Endodermal cell (in vitro differentiated cells): ENCODE measurements at regions not wholly inside any gene's neighbourhood (a gene's known extent, or its start where the extent isn't known, plus 50 kb on each side); places are given as distances from the start of the nearest gene placed in this dataset.
"Not testable (repeated sequence)": the region's sequence is repeated elsewhere in the genome, so short reads cannot be mapped to it uniquely, and the experiment has no call there.

Experiments
- DNase-seq: peaks from one replicate; pipeline ENCODE4 v3.0.0-alpha.2; 2017
- H3K27ac ChIP-seq: 2 replicates; pipeline ENCODE4 v1.5.1; 2013; ENCODE audit warnings: mild to moderate bottlenecking, low read depth, low read length, moderate library complexity
- H3K27me3 ChIP-seq: 2 replicates; pipeline ENCODE4 v1.6.1; 2013; ENCODE audit warnings: mild to moderate bottlenecking, low read length, moderate library complexity; ENCODE audit not compliant: insufficient read depth, control insufficient read depth, poor library complexity, severe bottlenecking
- H3K36me3 ChIP-seq: 2 replicates; pipeline ENCODE4 v1.7.0; 2013; ENCODE audit warnings: mild to moderate bottlenecking, low read length, moderate library complexity; ENCODE audit not compliant: control insufficient read depth, insufficient read depth
- H3K4me1 ChIP-seq: one replicate; pipeline ENCODE4 v1.7.0; 2013; ENCODE audit warnings: low read length; ENCODE audit not compliant: control insufficient read depth, insufficient read depth
- H3K4me3 ChIP-seq: 2 replicates; pipeline ENCODE4 v1.5.1; 2013; ENCODE audit warnings: mild to moderate bottlenecking, low read length, moderate library complexity
- H3K9ac ChIP-seq: 2 replicates; pipeline ENCODE4 v1.6.1; 2013; ENCODE audit warnings: mild to moderate bottlenecking, low read length, moderate library complexity; ENCODE audit not compliant: poor library complexity, severe bottlenecking; ENCODE audit errors: extremely low read depth
- H3K9me3 ChIP-seq: 2 replicates; pipeline ENCODE4 v1.6.1; 2013; ENCODE audit warnings: mild to moderate bottlenecking, low read length, moderate library complexity; ENCODE audit not compliant: control insufficient read depth
- H3K27ac Mint-ChIP-seq: 2 replicates; pipeline ENCODE4 v1.8.0; 2020; ENCODE audit warnings: mixed read lengths
- H3K27me3 Mint-ChIP-seq: 2 replicates; pipeline ENCODE4 v1.8.0; 2021; ENCODE audit warnings: mild to moderate bottlenecking, mixed read lengths; ENCODE audit not compliant: insufficient read depth
- H3K36me3 Mint-ChIP-seq: 2 replicates; pipeline ENCODE4 v1.8.0; 2020; ENCODE audit warnings: low read depth, mixed read lengths
- H3K4me1 Mint-ChIP-seq: 2 replicates; pipeline ENCODE4 v1.8.0; 2020; ENCODE audit warnings: mixed read lengths
- H3K4me3 Mint-ChIP-seq: 2 replicates; pipeline ENCODE4 v1.8.0; 2020; ENCODE audit warnings: mild to moderate bottlenecking, moderate library complexity, mixed read lengths
- H3K9me3 Mint-ChIP-seq: 2 replicates; pipeline ENCODE4 v1.8.0; 2020; ENCODE audit warnings: mild to moderate bottlenecking, mixed read lengths
- WGBS, 2 experiments: methylation state at CpG; one replicate each; pipeline versions ENCODE4 v1.1.5 to v1.1.7; 2013; ENCODE audit warnings: missing lambda C conversion rate in 2 of 2, mixed read lengths in 1 of 2; ENCODE audit not compliant: insufficient coverage in 1 of 2, insufficient read length in 1 of 2; 5-methylcytosine and 5-hydroxymethylcytosine counted together
- TF ChIP-seq, protein P1 (sequence below): fragments of 200-600 bp; sonication (generic); conservative IDR thresholded peaks from 2 replicates; pipeline ENCODE4 v1.5.0; 2021; ENCODE audit warnings: antibody characterized with exemption, mild to moderate bottlenecking

DNA sequence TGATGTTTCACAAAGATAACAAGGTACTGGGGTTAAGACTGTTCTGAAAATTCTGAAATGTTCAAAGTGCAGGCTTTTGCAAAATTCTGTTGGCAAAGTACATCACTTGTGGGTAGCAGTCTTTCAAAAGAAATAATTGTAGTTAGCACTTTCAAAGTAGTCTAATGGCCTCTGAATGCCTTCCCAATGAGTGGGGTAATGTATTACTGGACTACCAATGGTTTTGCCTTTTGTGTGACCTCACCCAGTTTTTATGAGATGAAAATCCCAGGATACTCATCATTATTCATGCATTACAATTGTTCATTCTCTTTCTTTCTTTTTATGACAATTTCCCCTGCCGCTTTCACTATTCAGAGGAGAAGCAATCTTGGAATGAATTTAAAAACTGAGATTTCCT lies 686.1 kb downstream of the GLUD2 start:
- Histone ChIP-seq H3K4me3 (no peak overlapping the region), H3K4me1 (no peaks in the 10 kb centered on the region), H3K36me3 (no peaks in the 10 kb centered on the region), H3K27ac (no peak overlapping the region), H3K9ac (no peak overlapping the region), H3K9me3 (no peaks in the 10 kb centered on the region), H3K27me3 (no peaks in the 10 kb centered on the region)
- Mint-ChIP-seq H3K27me3 (no peaks in the 10 kb centered on the region), H3K36me3 (no peaks in the 10 kb centered on the region), H3K27ac (no peak overlapping the region), H3K4me3 (no peak overlapping the region), H3K9me3 (peaks cover 15% of the 10 kb centered on the region), H3K4me1 (no peaks in the 10 kb centered on the region)
- TF ChIP-seq, protein P1, sequence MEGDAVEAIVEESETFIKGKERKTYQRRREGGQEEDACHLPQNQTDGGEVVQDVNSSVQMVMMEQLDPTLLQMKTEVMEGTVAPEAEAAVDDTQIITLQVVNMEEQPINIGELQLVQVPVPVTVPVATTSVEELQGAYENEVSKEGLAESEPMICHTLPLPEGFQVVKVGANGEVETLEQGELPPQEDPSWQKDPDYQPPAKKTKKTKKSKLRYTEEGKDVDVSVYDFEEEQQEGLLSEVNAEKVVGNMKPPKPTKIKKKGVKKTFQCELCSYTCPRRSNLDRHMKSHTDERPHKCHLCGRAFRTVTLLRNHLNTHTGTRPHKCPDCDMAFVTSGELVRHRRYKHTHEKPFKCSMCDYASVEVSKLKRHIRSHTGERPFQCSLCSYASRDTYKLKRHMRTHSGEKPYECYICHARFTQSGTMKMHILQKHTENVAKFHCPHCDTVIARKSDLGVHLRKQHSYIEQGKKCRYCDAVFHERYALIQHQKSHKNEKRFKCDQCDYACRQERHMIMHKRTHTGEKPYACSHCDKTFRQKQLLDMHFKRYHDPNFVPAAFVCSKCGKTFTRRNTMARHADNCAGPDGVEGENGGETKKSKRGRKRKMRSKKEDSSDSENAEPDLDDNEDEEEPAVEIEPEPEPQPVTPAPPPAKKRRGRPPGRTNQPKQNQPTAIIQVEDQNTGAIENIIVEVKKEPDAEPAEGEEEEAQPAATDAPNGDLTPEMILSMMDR = no peak
- DNase-seq = no peak
- no CpG with 5 or more reads among the region's 1 CpG for WGBS, 2 experiments

DNA sequence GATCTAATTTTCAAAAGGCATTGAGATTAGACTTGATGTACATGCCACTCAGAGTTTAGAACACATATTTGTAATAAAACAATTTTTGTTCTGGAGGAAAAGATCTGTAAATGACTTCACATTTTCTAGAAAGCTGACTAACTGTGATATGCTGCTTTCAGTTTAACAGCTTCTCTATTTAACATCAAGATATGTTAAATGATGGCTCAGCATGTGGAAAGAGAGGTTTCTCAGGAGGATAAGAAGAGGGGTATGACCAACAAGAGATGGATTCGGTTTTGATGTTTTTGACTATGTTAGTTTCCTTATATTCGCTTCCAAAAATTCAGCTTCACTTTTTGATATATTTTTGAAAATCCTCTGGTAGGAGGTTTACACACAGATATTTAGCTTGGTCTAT lies 698.7 kb downstream of the GLUD2 start:
- no peak for DNase-seq
- Histone ChIP-seq H3K9ac (no peak overlapping the region), H3K27me3 (no peaks in the 10 kb centered on the region), H3K27ac (no peak overlapping the region), H3K9me3 (peaks cover 9% of the 10 kb centered on the region), H3K4me3 (no peak overlapping the region), H3K36me3 (no peaks in the 10 kb centered on the region), H3K4me1 (no peaks in the 10 kb centered on the region)
- 100% methylated on average over 1 of the region's 2 CpGs; no CpG with 5 or more reads in 1 of the 2 experiments for WGBS, 2 experiments
- H3K27ac Mint-ChIP-seq = no peak overlapping the region
- H3K27me3 Mint-ChIP-seq = no peaks in the 10 kb centered on the region
- no peak overlapping the region for H3K4me3 Mint-ChIP-seq
- TF ChIP-seq, protein P1 = no peak
- no peaks in the 10 kb centered on the region for H3K4me1 Mint-ChIP-seq
- peaks cover 45% of the 10 kb centered on the region for H3K9me3 Mint-ChIP-seq
- no peaks in the 10 kb centered on the region for H3K36me3 Mint-ChIP-seq

DNA sequence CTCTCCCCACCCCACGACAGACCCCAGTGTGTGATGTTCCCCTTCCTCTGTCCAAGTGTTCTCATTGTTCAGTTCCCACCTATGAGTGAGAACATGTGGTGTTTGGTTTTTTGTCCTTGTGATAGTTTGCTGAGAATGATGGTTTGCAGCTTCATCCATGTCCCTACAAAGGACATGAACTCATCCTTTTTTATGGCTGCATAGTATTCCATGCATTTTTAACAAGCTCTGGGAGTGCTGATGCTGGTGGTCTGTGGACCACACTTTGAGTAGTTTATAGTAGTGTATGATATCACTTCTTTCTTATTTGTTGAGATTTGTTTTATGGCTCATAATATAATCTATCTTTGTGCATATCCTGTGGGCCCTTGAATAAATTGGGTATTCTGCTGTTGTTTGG lies 706.2 kb downstream of the GLUD2 start:
- H3K4me3 ChIP-seq, H3K27me3 ChIP-seq, H3K4me1 ChIP-seq, H3K36me3 Mint-ChIP-seq, DNase-seq, H3K36me3 ChIP-seq, H3K4me3 Mint-ChIP-seq, H3K9ac ChIP-seq, H3K27me3 Mint-ChIP-seq, H3K27ac ChIP-seq, H3K27ac Mint-ChIP-seq, H3K9me3 ChIP-seq, H3K4me1 Mint-ChIP-seq: not testable (repeated sequence)
- no CpG with 5 or more reads among the region's 1 CpG for WGBS, 2 experiments
- peaks cover 73% of the 10 kb centered on the region for H3K9me3 Mint-ChIP-seq

DNA sequence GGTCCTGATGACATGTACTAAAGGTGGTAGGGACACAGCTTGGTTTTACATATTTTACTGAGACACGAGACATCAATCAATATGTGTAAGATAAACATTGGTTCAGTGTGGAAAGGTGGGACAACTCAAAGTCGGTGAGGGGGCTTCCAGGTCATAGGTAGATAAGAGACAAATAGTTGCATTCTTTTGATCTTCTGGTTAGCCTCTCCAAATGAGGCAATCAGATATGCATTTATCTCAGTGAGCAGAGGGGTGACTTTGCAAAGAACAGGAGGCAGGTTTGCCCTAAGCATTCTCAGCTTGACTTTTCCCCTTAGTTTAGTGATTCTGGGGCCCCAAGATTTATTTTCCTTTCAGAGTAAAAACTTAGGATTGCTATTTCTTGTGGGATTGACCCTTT lies 706.9 kb downstream of the GLUD2 start:
- Histone ChIP-seq H3K36me3 (no peaks in the 10 kb centered on the region), H3K9ac (no peak overlapping the region), H3K4me3 (no peak overlapping the region), H3K27ac (no peak overlapping the region), H3K27me3 (no peaks in the 10 kb centered on the region), H3K4me1 (no peaks in the 10 kb centered on the region), H3K9me3 (no peaks in the 10 kb centered on the region)
- Mint-ChIP-seq H3K27me3 (no peaks in the 10 kb centered on the region), H3K4me1 (no peaks in the 10 kb centered on the region), H3K27ac (no peak overlapping the region), H3K4me3 (no peak overlapping the region), H3K36me3 (peaks cover 2% of the 10 kb centered on the region), H3K9me3 (peaks cover 66% of the 10 kb centered on the region)
- 82 to 100% methylated on average over 1 to 2 of the region's 2 CpGs for WGBS, 2 experiments
- TF ChIP-seq, protein P1 = no peak
- DNase-seq = no peak
